GM12892 (cell line): ENCODE measurements at regions not wholly inside any gene's neighbourhood (a gene's known extent, or its start where the extent isn't known, plus 50 kb on each side); places are given as distances from the start of the nearest gene placed in this dataset.

Source experiments
- POLR2A ChIP-seq: IDR thresholded peaks from 2 replicates; pipeline ENCODE4 v1.6.1; 2011; ENCODE audit warnings: low read depth, low read length, control low read depth
- POLR2AphosphoS5 ChIP-seq: IDR thresholded peaks from 2 replicates; pipeline ENCODE4 v1.6.1; 2011; ENCODE audit warnings: low read depth, low read length, control low read depth
- TAF1 ChIP-seq: IDR thresholded peaks from 2 replicates; pipeline ENCODE4 v1.6.1; 2011; ENCODE audit warnings: low read depth, mild to moderate bottlenecking, control low read depth, low read length, borderline replicate concordance

DNA sequence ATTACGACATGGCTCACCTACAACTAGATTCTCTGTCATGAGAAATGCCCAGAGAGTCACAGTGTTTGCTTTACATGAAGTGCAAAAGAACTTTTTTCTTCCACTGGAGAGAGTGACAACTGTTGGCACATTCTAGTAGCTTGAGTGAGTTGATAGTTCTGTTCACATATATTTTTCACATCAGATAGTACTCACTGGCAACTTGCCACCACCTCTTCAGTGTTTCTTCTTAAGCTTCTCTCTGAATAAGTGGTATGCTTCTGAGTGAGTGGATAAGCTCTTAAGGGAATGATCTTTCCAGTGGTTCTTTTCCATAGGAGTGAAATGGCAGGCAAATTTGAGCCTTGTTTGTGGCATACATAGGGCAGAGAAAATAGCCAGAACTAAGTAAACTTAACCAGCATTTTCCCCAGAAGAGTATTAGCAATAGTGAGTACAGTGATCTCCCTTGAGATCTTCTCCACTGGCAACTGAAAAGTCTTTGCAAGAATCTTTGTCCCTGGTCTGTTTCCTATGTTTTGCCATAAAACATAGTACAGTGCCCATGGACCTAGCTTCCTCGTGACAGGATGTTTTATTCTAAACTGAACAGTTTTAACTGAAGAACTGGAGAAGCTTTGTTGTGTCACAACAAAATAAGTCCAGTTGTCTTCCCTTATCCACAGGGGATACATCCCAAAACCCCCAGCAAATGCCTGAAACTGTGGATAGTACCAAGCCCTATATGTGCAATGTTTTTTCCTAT lies 125.4 kb upstream of the CDK13 start:
- TF ChIP-seq TAF1 = no peak
- TF ChIP-seq POLR2A = no peak
- TF ChIP-seq POLR2AphosphoS5 = no peak
